ENCODE measurements at regions not wholly inside any gene's neighbourhood (a gene's known extent, or its start where the extent isn't known, plus 50 kb on each side); places are given as distances from the start of the nearest gene placed in this dataset.
A peak's percentile ranks its signal among the peaks of the same experiment; 100 is the strongest.

DNA sequence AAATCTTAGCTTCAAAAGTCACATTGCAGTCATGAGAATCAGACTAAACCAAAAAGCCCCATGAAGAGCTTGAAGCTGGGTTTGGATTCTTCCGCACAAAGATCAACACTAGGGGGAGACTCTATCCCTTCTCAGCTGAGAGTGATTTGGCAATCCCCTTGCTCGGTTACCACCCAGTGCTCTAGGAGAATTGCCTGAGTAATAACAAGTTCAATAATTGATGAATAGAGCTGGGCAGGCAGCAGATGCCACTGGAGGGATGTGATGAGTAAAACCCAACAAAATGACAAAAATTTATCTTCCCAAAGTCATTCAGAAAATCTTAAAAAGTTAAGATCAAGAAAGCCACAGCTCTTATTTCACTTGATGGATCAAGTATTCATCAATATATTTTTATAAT is 185.6 kb upstream of the ARID2 start:
- no peak overlapping the region for H2AFZ ChIP-seq (ENCODE audit: low read depth)
- no peaks in the 10 kb centered on the region for H3K36me3 ChIP-seq (replicated peaks in 1 of 2; ENCODE audit: control insufficient read depth in 1 of 2, insufficient read depth in 2 of 2, low read length in 1 of 2)
- 18% methylated on average over 2 of the region's 2 CpGs for WGBS (ENCODE audit: low lambda C conversion rate)
- no peaks in the 10 kb centered on the region for H3K79me2 ChIP-seq (ENCODE audit: insufficient read depth)
- CTCF ChIA-PET: interaction anchor here (0.6 to 5.3 kb wide), 36 partner anchors 9 to 461 kb away, joined by 3 to 70 read pairs (median 3); partner anchors contain the start of gene ARID2
- no peaks in the 10 kb centered on the region for H3K9me2 ChIP-seq
- H3K9ac ChIP-seq: no peak overlapping the region
- DNase-seq: peak; percentile 69
- no peaks in the 10 kb centered on the region for H3K9me3 ChIP-seq
- TF ChIP-seq RAD21 (IDR thresholded peaks at IDR 0.05; ENCODE audit: low read length) (peak; percentile 87), TAF1 (IDR thresholded peaks at IDR 0.05; ENCODE audit: borderline replicate concordance, low read depth, low read length) (no peak), TCF12 (IDR thresholded peaks at IDR 0.05) (no peak), SMC3 (IDR thresholded peaks at IDR 0.05; ENCODE audit: low read depth, low read length) (peak; percentile 77), RCOR1 (IDR thresholded peaks at IDR 0.05; ENCODE audit: low read length) (no peak)
- TF ChIP-seq, protein P1, sequence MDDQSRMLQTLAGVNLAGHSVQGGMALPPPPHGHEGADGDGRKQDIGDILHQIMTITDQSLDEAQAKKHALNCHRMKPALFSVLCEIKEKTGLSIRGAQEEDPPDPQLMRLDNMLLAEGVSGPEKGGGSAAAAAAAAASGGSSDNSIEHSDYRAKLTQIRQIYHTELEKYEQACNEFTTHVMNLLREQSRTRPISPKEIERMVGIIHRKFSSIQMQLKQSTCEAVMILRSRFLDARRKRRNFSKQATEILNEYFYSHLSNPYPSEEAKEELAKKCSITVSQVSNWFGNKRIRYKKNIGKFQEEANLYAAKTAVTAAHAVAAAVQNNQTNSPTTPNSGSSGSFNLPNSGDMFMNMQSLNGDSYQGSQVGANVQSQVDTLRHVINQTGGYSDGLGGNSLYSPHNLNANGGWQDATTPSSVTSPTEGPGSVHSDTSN (IDR thresholded peaks at IDR 0.05): no peak
- TF ChIP-seq, protein P2, sequence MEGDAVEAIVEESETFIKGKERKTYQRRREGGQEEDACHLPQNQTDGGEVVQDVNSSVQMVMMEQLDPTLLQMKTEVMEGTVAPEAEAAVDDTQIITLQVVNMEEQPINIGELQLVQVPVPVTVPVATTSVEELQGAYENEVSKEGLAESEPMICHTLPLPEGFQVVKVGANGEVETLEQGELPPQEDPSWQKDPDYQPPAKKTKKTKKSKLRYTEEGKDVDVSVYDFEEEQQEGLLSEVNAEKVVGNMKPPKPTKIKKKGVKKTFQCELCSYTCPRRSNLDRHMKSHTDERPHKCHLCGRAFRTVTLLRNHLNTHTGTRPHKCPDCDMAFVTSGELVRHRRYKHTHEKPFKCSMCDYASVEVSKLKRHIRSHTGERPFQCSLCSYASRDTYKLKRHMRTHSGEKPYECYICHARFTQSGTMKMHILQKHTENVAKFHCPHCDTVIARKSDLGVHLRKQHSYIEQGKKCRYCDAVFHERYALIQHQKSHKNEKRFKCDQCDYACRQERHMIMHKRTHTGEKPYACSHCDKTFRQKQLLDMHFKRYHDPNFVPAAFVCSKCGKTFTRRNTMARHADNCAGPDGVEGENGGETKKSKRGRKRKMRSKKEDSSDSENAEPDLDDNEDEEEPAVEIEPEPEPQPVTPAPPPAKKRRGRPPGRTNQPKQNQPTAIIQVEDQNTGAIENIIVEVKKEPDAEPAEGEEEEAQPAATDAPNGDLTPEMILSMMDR (IDR thresholded peaks at IDR 0.05): peak; percentile 78
- no peaks in the 10 kb centered on the region; a peak in 1 of 4 replicates for H3K4me1 ChIP-seq (ENCODE audit: control insufficient read depth in 1 of 2, insufficient read depth in 2 of 2, low read depth in 1 of 2, low read length in 1 of 2)
- H3K4me2 ChIP-seq: no peak overlapping the region
- no peaks in the 10 kb centered on the region for H4K20me1 ChIP-seq (ENCODE audit: insufficient read depth)
- no peaks in the 10 kb centered on the region for H3K27me3 ChIP-seq (ENCODE audit: insufficient read depth)
- H3K4me3 ChIP-seq (ENCODE audit: low read depth in 2 of 2, low read length in 1 of 2): no peak overlapping the region; a peak in 1 of 4 replicates
- H3F3A ChIP-seq (replicated peaks; ENCODE audit: insufficient read depth): no peaks in the 10 kb centered on the region
- POLR2A ChIA-PET: interaction anchor here (0.5 to 1.2 kb wide), 3 partner anchors 181 to 411 kb away, joined by 3 to 5 read pairs (median 4); no protein-coding TSS in a partner anchor
- no peak overlapping the region for H3K27ac ChIP-seq (ENCODE audit: low read depth in 2 of 2, low read length in 1 of 2)

GRCh38 chr12:45546545-45546944 is 183.0 kb upstream of the ARID2 start:
- Histone ChIP-seq H3K27ac (ENCODE audit: low read depth in 2 of 2, low read length in 1 of 2) (no peak overlapping the region), H3K9me2 (no peaks in the 10 kb centered on the region), H3K79me2 (ENCODE audit: insufficient read depth) (no peaks in the 10 kb centered on the region), H3K4me3 (ENCODE audit: low read depth in 2 of 2, low read length in 1 of 2) (no peak overlapping the region), H3K27me3 (ENCODE audit: insufficient read depth) (no peaks in the 10 kb centered on the region), H3K4me1 (ENCODE audit: control insufficient read depth in 1 of 2, insufficient read depth in 2 of 2, low read depth in 1 of 2, low read length in 1 of 2) (no peaks in the 10 kb centered on the region; a peak in 1 of 4 replicates), H3F3A (replicated peaks; ENCODE audit: insufficient read depth) (no peaks in the 10 kb centered on the region), H3K9ac (no peak overlapping the region), H3K36me3 (replicated peaks in 1 of 2; ENCODE audit: control insufficient read depth in 1 of 2, insufficient read depth in 2 of 2, low read length in 1 of 2) (no peaks in the 10 kb centered on the region), H3K9me3 (no peaks in the 10 kb centered on the region), H4K20me1 (ENCODE audit: insufficient read depth) (no peaks in the 10 kb centered on the region), H3K4me2 (no peak overlapping the region), H2AFZ (ENCODE audit: low read depth) (no peak overlapping the region)
- TF ChIP-seq SIN3A (IDR thresholded peaks at IDR 0.05; ENCODE audit: borderline replicate concordance, low read depth, low read length): no peak
- TF ChIP-seq JUND (IDR thresholded peaks at IDR 0.05): no peak
- ChIA-PET POLR2A (no interaction called here), CTCF (interaction anchor here (0.7 to 5.3 kb wide), 2 partner anchors 9 to 180 kb away, joined by 3 to 70 read pairs; partner anchors contain the start of gene ARID2)
- 56% methylated on average over 2 of the region's 2 CpGs for WGBS (ENCODE audit: low lambda C conversion rate)
- no peak for DNase-seq

GRCh38 chr12:45547132-45547531 is 182.4 kb upstream of the ARID2 start:
- CTCF ChIA-PET: interaction anchor here (0.7 to 5.3 kb wide), 2 partner anchors 8 to 179 kb away, joined by 3 to 70 read pairs; partner anchors contain the start of gene ARID2
- Histone ChIP-seq H3K4me2 (no peak overlapping the region), H3K9me3 (no peaks in the 10 kb centered on the region), H3K27me3 (ENCODE audit: insufficient read depth) (no peaks in the 10 kb centered on the region), H3K9ac (no peak overlapping the region), H3K4me1 (ENCODE audit: control insufficient read depth in 1 of 2, insufficient read depth in 2 of 2, low read depth in 1 of 2, low read length in 1 of 2) (no peaks in the 10 kb centered on the region; a peak in 1 of 4 replicates), H3K4me3 (ENCODE audit: low read depth in 2 of 2, low read length in 1 of 2) (no peak overlapping the region), H3F3A (replicated peaks; ENCODE audit: insufficient read depth) (no peaks in the 10 kb centered on the region), H2AFZ (ENCODE audit: low read depth) (no peak overlapping the region), H3K9me2 (no peaks in the 10 kb centered on the region), H3K79me2 (ENCODE audit: insufficient read depth) (no peaks in the 10 kb centered on the region), H4K20me1 (ENCODE audit: insufficient read depth) (no peaks in the 10 kb centered on the region), H3K27ac (ENCODE audit: low read depth in 2 of 2, low read length in 1 of 2) (no peak overlapping the region), H3K36me3 (replicated peaks in 1 of 2; ENCODE audit: control insufficient read depth in 1 of 2, insufficient read depth in 2 of 2, low read length in 1 of 2) (no peaks in the 10 kb centered on the region)
- 17% methylated on average over 1 of the region's 1 CpG for WGBS (ENCODE audit: low lambda C conversion rate)
- POLR2A ChIA-PET: no interaction called here
- no peak for DNase-seq
- TF ChIP-seq, protein P3, sequence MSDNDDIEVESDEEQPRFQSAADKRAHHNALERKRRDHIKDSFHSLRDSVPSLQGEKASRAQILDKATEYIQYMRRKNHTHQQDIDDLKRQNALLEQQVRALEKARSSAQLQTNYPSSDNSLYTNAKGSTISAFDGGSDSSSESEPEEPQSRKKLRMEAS (IDR thresholded peaks at IDR 0.05; ENCODE audit: low read depth): no peak
- no peak for TF ChIP-seq RFX5 (IDR thresholded peaks at IDR 0.05; ENCODE audit: low read length)
- no peak for TF ChIP-seq TCF12 (IDR thresholded peaks at IDR 0.05)
- no peak for TF ChIP-seq SMC3 (IDR thresholded peaks at IDR 0.05; ENCODE audit: low read depth, low read length)
- no peak for TF ChIP-seq FOXJ3 (CRISPR knock-in tag; IDR thresholded peaks at IDR 0.05)
- TF ChIP-seq EP300 (IDR thresholded peaks at IDR 0.05; ENCODE audit: borderline replicate concordance in 1 of 2, low read depth in 1 of 2, low read length in 1 of 2): no peak
- no peak for TF ChIP-seq MEF2A (IDR thresholded peaks at IDR 0.05; ENCODE audit: borderline replicate concordance, low read depth)
- TF ChIP-seq, protein P4, sequence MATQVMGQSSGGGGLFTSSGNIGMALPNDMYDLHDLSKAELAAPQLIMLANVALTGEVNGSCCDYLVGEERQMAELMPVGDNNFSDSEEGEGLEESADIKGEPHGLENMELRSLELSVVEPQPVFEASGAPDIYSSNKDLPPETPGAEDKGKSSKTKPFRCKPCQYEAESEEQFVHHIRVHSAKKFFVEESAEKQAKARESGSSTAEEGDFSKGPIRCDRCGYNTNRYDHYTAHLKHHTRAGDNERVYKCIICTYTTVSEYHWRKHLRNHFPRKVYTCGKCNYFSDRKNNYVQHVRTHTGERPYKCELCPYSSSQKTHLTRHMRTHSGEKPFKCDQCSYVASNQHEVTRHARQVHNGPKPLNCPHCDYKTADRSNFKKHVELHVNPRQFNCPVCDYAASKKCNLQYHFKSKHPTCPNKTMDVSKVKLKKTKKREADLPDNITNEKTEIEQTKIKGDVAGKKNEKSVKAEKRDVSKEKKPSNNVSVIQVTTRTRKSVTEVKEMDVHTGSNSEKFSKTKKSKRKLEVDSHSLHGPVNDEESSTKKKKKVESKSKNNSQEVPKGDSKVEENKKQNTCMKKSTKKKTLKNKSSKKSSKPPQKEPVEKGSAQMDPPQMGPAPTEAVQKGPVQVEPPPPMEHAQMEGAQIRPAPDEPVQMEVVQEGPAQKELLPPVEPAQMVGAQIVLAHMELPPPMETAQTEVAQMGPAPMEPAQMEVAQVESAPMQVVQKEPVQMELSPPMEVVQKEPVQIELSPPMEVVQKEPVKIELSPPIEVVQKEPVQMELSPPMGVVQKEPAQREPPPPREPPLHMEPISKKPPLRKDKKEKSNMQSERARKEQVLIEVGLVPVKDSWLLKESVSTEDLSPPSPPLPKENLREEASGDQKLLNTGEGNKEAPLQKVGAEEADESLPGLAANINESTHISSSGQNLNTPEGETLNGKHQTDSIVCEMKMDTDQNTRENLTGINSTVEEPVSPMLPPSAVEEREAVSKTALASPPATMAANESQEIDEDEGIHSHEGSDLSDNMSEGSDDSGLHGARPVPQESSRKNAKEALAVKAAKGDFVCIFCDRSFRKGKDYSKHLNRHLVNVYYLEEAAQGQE (IDR thresholded peaks at IDR 0.05; ENCODE audit: low read depth, low read length): no peak

All from SK-N-SH (cell line).